Left lung (tissue), 4 donors: ENCODE measurements at regions not wholly inside any gene's neighbourhood (a gene's known extent, or its start where the extent isn't known, plus 50 kb on each side); places are given as distances from the start of the nearest gene placed in this dataset.
A peak's percentile ranks its signal among the peaks of the same experiment; 100 is the strongest.

Experiments
- ATAC-seq: fragments of 200-7000 bp; cut with Tn5 transposase; one replicate; pipeline ENCODE4 v1.9.1; 2020; ENCODE audit warnings: moderate library complexity
- DNase-seq, 4 donors: peaks; one replicate each; pipeline ENCODE4 v3.0.0-alpha.2; 2013 to 2020
- H3K27ac ChIP-seq, 2 donors: fragments of 200-600 bp; sonication (generic) in 1 of 2; one replicate each; pipeline versions ENCODE4 v1.5.0 to v1.8.0; 2020 to 2021
- H3K27me3 ChIP-seq, 2 donors: fragments of 200-600 bp; sonication (generic) in 1 of 2; one replicate each; pipeline versions ENCODE4 v1.5.0 to v1.8.0; 2020 to 2021
- H3K36me3 ChIP-seq, 2 donors: fragments of 200-600 bp; sonication (generic) in 1 of 2; one replicate each; pipeline versions ENCODE4 v1.5.0 to v1.8.0; 2020 to 2021
- H3K4me1 ChIP-seq, 2 donors: fragments of 200-600 bp; one replicate each; pipeline ENCODE4 v1.8.0; 2021
- H3K4me3 ChIP-seq, 2 donors: fragments of 200-600 bp; sonication (generic) in 1 of 2; one replicate each; pipeline versions ENCODE4 v1.5.0 to v1.8.0; 2020 to 2021; ENCODE audit warnings: mild to moderate bottlenecking in 1 of 2
- H3K9me3 ChIP-seq, 2 donors: fragments of 200-600 bp; sonication (generic) in 1 of 2; one replicate each; pipeline versions ENCODE4 v1.5.0 to v1.8.0; 2020 to 2021
- intact Hi-C, 2 donors: fragments of 100-400 bp; cut with DNase I; formaldehyde crosslinking; loops; one replicate each; pipeline versions ENCODE4 v1.11.2 to v1.14.2; 2022
- TF ChIP-seq, protein P1 (sequence below), 2 donors: fragments of 200-600 bp; sonication (generic) in 1 of 2; IDR thresholded peaks; one replicate each; pipeline versions ENCODE4 v1.5.0 to v1.8.0; 2021; ENCODE audit warnings: antibody characterized with exemption in 2 of 2
- donor health status: DM: no; HTN: yes; CAD: no.
- donor health status: DM: no; HTN: no; CAD: no.

DNA sequence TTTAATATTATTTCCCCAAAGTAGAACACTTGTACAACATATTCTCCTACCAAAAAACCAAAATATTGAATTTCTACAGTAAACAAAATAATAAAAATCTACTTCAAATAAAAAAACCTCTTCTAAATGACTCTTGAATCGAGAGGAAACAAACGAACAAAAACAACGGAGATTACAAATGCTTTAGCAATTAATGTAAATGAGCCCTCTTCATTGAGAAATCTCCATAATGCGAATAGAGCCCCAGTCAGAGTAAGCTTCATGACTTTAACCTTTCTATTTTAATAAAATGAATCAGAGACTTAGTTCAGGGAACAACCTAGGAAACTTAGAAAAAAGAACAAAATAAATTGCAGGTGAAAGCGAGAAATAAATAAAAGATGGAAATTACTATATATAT, 129.3 kb upstream of the SEMA6A start:
- Histone ChIP-seq H3K27me3 (no peaks in the 10 kb centered on the region), H3K27ac (no peak overlapping the region), H3K4me1 (no peaks in the 10 kb centered on the region), H3K36me3 (no peaks in the 10 kb centered on the region), H3K4me3 (no peak overlapping the region), H3K9me3 (no peaks in the 10 kb centered on the region)
- ATAC-seq = no peak
- no peak for DNase-seq
- intact Hi-C loops = no loop called here
- TF ChIP-seq, protein P1, sequence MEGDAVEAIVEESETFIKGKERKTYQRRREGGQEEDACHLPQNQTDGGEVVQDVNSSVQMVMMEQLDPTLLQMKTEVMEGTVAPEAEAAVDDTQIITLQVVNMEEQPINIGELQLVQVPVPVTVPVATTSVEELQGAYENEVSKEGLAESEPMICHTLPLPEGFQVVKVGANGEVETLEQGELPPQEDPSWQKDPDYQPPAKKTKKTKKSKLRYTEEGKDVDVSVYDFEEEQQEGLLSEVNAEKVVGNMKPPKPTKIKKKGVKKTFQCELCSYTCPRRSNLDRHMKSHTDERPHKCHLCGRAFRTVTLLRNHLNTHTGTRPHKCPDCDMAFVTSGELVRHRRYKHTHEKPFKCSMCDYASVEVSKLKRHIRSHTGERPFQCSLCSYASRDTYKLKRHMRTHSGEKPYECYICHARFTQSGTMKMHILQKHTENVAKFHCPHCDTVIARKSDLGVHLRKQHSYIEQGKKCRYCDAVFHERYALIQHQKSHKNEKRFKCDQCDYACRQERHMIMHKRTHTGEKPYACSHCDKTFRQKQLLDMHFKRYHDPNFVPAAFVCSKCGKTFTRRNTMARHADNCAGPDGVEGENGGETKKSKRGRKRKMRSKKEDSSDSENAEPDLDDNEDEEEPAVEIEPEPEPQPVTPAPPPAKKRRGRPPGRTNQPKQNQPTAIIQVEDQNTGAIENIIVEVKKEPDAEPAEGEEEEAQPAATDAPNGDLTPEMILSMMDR (IDR thresholded peaks at IDR 0.05) = no peak

DNA sequence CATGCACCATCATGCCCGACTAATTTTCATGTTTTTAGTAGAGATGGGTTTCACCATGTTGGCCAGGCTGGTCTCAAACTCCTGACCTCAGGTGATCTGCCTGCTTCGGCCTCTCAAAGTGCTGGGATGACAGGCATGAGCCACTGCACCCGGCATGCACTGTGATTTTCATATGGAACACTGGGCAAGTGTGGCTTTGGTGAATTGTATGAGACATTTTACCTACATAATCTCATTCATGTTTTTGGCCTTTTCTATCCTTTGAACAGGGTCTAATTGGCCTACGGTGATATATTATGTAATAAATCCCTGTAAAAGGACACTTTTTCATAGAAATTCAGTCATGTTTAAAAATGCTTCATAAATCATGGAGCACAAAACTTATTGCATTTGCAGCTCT, 128.7 kb upstream of the SEMA6A start:
- no peaks in the 10 kb centered on the region for H3K9me3 ChIP-seq

DNA sequence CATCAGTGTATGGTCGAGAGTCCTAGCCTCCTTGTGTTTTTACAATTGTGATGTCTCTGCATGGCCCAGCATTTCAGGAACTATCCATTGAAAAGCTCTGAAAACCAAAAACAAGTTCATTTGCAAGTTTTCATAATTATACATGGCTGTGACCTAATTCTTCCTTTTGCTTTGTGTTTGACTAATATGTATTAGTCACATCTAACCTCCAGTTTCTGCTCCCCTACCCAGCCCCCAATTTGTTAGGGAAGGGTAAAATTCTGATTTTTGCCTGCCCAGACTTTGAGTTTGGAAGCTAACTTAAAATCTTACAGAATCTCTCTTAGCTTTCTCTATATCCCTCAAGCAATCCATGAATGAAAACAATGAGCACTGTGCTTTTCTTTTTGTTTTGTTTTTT, 128.2 kb upstream of the SEMA6A start:
- Histone ChIP-seq H3K27me3 (no peaks in the 10 kb centered on the region), H3K27ac (no peak overlapping the region), H3K9me3 (no peaks in the 10 kb centered on the region), H3K36me3 (no peaks in the 10 kb centered on the region), H3K4me3 (no peak overlapping the region), H3K4me1 (no peaks in the 10 kb centered on the region)
- TF ChIP-seq, protein P1 (IDR thresholded peaks at IDR 0.05) = no peak
- intact Hi-C loops = no loop called here
- DNase-seq = no peak
- no peak for ATAC-seq

More for the DNA sequence above, 128.7 kb upstream of the SEMA6A start:
- H3K27me3 ChIP-seq = no peaks in the 10 kb centered on the region
- H3K4me1 ChIP-seq = no peaks in the 10 kb centered on the region
- DNase-seq (no peak), ATAC-seq (no peak)
- no peak overlapping the region for H3K27ac ChIP-seq
- TF ChIP-seq, protein P1 (IDR thresholded peaks at IDR 0.05) = no peak
- H3K36me3 ChIP-seq = no peaks in the 10 kb centered on the region
- intact Hi-C loops = no loop called here
- H3K4me3 ChIP-seq = no peak overlapping the region

DNA sequence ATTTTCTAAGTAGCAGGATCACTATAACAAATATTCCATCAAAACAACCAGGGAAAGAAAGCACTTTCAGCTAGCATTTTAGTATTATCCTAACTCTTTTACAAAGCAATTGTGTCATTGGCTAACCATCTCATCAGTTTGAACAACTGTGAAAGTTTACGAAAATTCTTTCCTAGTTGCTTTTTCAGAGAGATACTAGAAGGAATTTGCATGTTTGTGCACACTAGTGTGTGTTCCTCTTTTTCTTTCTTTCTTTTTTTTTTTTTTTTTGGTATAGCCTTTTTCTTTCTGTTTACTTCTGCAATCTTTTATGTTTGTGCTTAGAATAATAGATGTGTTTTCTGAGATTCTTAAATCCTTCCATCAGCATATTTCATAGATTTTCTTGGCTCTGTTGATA, 124.7 kb upstream of the SEMA6A start:
- no peak for ATAC-seq
- DNase-seq = no peak
- TF ChIP-seq, protein P1 (IDR thresholded peaks at IDR 0.05) = no peak

DNA sequence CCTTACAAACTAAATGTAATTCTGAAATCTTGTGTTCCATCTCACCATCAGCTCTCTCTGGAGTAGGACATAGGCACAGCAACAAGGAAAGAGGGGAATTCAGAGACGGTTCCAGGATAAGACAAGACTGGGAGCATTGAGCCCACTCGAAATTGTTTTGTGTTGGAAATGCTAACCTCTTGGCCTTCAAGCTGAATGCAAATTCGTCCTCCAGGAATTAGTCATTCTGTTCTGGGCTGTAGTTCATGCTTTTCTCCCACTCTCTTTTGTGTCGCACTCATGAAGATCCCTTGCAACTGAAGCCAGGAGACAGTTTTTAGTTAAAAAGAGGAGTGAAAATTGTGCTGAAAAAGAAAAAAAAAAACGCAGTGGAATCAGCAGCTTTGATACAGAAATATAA, 121.7 kb upstream of the SEMA6A start:
- Histone ChIP-seq H3K4me1 (no peaks in the 10 kb centered on the region), H3K4me3 (no peak overlapping the region), H3K9me3 (peaks cover 0 to 3% of the 10 kb centered on the region in 2 donors), H3K36me3 (no peaks in the 10 kb centered on the region), H3K27me3 (no peaks in the 10 kb centered on the region), H3K27ac (no peak overlapping the region)
- ATAC-seq = peak; percentile 25
- intact Hi-C loops = no loop called here
- DNase-seq = no peak
- TF ChIP-seq, protein P1 (IDR thresholded peaks at IDR 0.05) = no peak

More for the DNA sequence above, 124.7 kb upstream of the SEMA6A start:
- H3K4me1 ChIP-seq = no peaks in the 10 kb centered on the region
- no peak overlapping the region for H3K27ac ChIP-seq
- intact Hi-C loops = no loop called here
- no peaks in the 10 kb centered on the region for H3K27me3 ChIP-seq
- peaks cover 0 to 3% of the 10 kb centered on the region in 2 donors for H3K9me3 ChIP-seq
- no peaks in the 10 kb centered on the region for H3K36me3 ChIP-seq
- no peak overlapping the region for H3K4me3 ChIP-seq
